GM21786 (cell line): ENCODE measurements at regions not wholly inside any gene's neighbourhood (a gene's known extent, or its start where the extent isn't known, plus 50 kb on each side); places are given as distances from the start of the nearest gene placed in this dataset.
"Not testable (repeated sequence)": the region's sequence is repeated elsewhere in the genome, so short reads cannot be mapped to it uniquely, and the experiment has no call there.

Source experiments
- ATAC-seq: cut with Tn5 transposase; IDR thresholded peaks from one replicate; pipeline ENCODE4 v1.9.1; 2021; ENCODE audit not compliant: unreplicated experiment

GRCh38 chr14:55891692-55892091 is 226.5 kb upstream of the PELI2 start:
- ATAC-seq = no peak

DNA sequence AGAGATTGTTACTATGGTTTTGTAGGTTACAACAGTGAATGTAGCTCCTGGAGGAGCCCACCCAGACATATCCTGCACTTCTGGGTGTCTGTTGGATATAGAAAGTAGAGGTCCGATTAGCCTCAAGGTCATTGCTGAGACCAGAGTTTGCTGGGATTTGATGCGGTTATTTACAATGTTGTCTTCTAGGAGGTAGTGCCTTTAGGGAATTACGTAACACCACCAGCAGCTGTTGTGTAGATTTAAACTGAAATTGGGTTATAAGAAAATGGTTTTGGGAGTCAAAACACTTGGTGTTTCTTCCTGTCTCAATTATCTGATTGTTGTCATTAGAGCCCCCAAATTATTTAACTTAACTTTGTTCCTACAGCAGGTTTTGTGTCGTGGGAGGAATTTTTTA is 225.3 kb upstream of the PELI2 start:
- no peak for ATAC-seq

GRCh38 chr14:55893705-55894104 is 224.5 kb upstream of the PELI2 start:
- ATAC-seq = no peak

DNA sequence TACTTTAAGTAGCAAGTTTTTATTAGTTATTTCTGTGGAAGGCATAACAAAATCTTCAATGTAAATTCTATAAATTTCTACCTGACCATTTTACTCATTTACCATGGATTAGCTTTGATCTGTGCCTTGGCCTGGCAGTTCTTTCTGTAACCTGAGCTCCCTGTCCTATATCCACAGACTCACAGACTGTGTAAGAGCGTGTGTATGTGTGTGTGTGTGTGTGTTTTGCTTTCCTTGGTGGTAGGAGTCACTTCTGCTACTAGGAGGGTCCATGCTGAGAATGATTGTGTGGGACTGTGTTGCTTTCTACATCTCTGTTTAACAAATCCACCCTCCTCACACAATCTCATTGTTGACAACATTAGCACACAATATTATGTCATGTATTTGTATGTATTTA is 221.2 kb upstream of the PELI2 start:
- ATAC-seq = no peak

- no peak for ATAC-seq
Measured at GRCh38 chr14:55898938-55899337, 219.3 kb upstream of the PELI2 start.

DNA sequence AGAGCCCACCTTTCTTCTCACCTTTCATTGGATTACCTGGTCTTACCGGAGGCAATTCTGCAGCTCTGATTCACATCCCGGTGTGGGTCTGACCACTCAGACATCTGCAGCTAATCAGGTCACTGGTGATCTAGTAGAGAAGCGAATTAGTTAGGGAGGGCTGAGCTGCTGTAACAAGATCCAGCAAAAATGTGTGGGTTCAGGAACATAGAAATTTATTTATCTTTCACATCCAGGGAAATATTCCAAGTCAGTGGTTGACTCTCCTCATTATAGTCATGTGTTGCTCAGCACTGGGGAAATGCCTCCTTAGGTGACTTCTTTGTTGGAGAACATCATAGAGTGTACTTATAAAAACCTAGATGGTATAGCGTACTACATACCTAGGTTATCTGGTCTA is 218.7 kb upstream of the PELI2 start:
- ATAC-seq = no peak

DNA sequence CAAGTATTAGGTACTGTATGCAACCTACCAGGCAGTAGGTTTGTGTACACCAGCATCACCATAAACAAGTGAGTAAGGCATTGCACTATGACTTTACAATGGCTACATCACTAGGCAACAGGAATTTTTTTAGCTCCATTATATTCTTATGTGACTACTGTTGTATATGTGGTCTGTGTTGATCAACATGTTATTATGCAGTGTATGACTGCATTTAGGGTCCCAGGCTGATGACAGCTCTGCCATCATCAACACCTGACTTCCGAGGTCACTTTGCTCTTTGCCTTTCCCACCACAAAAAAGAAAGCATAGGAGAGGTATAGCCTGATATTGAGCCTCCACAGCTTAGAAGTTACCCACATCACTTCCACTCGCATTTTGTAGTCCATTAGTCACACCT is 217.5 kb upstream of the PELI2 start:
- no peak for ATAC-seq

DNA sequence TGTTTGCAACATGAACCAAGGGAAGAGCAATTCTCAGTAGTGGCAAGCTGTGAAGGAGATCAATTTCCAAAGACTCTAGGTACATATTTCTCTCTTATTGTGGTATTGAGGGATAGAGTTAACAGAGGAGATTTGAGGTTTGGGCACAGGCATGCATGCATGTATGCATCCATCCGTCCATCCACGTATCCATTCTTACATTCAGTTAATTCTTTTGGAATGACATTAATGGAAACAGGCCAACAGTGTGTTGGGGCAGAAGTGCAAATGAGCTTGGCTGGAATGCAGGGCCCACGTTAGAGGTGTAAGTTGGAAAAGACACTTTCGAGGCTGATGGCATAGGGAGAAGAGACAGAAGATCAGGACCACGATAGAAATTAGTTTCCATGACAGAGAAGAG is 216.9 kb upstream of the PELI2 start:
- no peak for ATAC-seq

DNA sequence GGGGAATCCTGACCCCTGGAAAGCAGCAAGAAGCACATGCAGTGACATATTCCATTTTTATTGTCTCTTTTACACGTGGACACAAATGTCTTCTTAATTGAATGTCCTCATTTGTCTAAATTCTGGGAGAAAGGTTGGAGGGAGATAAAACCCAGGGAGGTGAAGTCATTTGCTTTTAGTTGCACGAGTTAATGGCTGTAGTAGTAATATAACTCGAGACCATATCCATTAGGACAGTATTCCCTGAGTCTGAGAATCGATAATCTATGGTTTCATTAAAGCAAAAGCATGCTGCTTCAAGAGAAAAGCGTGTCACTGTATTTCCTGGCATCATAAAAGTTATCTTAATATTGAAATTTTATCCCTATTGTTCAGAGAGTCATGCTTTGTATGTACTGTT is 216.0 kb upstream of the PELI2 start:
- no peak for ATAC-seq

- ATAC-seq = no peak
Measured at GRCh38 chr14:55904086-55904485, 214.1 kb upstream of the PELI2 start.

DNA sequence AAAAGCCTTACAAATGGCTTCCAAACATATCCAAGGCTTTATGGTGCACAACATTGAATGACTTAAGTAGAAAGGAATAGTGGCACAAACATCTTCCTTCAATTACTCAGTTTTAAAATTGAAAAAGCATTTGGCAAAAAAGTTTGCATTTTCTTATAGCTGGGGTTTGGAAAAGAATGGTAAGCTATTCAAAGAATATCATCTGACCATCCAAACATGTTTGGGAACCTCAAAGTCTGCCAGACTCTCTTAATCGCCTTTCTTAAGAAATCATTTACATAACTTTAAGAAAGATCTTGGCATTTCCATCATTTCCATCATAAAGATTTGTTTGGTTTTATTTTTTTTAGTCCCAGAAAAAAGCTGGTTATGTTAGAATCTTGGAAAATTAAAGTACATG is 210.1 kb upstream of the PELI2 start:
- no peak for ATAC-seq

- ATAC-seq = no peak
Measured at GRCh38 chr14:55909879-55910278, 208.3 kb upstream of the PELI2 start.

DNA sequence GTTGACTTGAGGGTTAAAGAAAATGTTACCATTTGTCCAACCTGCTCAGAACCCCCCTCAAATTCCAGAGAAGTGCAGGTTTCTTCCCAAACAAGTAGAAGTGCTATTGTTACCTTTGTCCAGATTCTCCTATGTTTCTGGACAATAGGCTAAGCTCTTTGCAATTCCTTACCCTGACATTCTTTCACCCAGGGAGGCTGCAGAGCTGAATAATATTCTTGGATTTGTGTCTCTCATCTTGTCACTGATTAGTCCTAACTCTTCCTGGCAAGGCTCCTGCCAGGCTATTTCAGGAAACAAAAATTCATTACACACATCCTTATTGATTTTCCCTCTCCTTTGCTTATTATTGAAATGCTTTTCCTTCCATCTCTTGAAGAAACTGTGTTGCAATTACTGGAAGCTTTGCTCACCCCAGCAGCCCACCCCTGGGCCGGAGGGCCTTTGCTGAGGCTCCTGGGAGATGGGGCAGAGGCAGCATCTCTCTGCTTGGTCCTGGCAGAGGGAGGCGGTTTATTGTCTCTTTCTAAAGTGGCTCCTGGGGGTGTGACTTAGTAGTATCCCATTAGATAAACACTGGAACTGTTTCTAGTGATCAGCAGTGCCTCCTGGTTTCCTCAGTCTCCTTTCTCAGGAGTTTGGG is 207.5 kb upstream of the PELI2 start:
- no peak for ATAC-seq

DNA sequence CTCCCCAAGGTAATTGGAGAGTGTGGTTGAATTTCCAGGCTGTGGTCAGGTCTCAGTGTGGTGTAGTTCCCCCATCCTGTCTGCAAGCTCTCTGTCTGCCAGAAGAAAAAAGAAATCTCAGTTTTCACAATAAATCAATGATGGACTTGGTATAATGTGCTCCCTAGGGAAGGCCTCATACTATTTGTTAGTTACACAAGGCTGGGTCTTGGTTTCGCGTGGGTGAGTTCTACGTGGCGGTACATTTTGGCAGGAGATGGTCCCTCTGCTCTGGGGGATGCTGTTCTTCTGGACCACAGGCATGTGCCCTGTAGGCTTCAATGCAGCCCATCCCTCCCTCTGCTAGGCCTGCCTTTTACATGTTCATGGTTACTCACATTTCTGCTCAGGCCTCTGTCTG is 206.4 kb upstream of the PELI2 start:
- ATAC-seq = no peak

DNA sequence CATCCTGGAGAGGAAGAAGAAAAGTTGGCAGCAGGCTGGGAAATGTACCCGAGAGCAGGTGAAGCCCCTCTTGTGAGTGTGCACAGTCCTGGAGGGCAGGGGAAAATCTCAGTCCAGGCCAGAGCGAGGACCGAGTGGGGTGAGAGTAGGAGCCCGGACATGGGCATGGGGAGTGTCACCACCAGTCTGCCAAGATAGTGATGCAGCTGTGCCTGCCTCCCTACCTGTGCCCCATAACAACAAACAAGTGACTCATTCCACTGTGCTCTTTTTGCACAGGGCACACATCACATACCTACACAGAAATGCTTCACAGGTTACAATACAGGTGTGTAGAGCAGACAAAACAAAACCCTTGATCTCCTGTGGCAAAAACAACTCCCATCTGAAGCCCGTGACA is 205.9 kb upstream of the PELI2 start:
- no peak for ATAC-seq

DNA sequence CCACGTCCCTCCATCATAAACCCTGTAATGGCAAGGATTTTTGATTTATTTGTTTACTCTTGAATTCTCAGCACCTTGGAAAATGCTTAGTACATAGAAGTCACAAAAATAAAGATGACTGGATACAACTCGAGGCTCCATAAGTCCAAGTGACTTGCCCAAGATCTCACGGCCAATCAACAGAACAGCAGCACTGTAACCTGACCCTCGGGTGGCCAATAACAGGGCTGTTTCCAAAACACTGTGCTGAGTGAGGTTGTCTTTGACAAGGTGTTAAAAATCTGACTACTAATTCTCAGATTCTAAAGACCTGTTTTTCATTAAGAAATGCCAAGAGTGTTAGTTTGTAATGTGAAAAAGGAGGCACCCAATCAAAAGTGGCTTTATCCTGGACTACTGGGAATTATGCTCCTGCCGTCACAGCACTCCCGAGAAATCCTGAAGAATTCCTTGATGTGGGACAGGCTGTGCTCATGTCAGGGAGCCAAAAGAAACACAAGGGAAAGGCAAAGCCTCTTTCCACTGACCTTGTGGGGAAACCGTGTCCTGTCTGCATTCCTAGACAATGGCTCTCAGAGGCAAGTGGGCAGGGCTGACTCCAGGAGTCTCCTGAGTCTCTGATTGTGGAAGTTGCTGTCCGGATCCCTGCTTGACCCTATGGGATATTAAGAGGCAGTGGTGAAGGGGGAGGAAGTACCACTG is 204.7 kb upstream of the PELI2 start:
- ATAC-seq = no peak

- ATAC-seq = no peak
Measured at GRCh38 chr14:55914771-55915170, 203.4 kb upstream of the PELI2 start.

GRCh38 chr14:55915456-55915855 is 202.8 kb upstream of the PELI2 start:
- ATAC-seq = no peak

DNA sequence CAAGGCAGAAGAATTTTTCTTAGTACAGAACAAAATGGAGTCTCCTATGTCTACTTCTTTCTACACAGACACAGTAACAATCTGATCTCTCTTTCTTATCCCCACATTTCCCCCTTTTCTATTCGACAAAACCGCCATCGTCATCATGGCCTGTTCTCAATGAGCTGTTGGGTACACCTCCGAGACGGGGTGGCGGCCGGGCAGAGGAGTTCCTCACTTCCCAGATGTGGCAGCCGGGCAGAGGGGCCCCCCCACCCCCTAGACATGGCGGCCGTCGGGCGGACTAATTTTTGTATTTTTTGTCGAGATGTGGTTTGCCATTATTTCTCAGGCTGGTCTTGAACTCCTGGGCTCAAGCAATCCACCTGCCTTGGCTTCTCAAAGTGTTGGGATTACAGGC is 198.4 kb upstream of the PELI2 start:
- ATAC-seq = not testable (repeated sequence)

DNA sequence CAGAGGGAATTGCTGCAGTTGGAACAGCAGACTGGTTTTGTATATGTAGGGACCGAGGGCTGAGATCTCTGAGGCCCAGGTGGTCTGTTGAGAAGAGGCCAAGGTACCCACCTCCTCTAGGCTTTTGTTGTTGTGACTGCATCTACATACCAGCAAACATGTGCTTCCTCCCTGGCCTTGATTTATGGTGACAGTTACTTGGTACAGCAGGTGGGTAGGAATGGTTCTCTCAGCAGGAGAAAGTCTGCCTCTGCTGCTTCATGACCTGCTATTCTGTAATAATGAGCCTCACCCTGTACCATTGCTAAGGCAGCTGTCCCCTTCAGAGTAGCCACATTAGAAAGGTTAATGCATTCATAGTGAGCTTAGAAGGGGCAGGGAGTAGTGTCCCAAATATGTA is 196.7 kb upstream of the PELI2 start:
- no peak for ATAC-seq

DNA sequence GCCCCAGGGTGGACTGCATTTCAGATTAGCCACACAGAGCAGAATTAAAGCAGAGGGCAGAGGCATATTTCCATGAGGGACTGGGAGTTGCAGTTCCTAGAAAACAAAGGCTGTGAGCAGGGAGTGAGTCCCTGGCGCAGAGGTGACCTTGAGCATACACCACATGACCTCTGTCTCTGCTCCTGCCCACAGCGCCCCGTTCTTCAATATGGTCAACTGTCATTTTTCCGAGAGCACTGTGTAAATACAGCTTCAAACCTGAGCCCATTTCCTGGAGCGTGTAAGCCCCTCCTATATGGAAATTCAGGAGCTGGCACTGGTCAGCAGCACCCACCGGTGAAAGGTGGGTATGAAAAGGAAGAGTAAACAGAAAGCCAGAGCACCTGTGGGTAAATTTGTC is 192.2 kb upstream of the PELI2 start:
- no peak for ATAC-seq

- ATAC-seq = no peak
Measured at GRCh38 chr14:55927028-55927427, 191.2 kb upstream of the PELI2 start.

DNA sequence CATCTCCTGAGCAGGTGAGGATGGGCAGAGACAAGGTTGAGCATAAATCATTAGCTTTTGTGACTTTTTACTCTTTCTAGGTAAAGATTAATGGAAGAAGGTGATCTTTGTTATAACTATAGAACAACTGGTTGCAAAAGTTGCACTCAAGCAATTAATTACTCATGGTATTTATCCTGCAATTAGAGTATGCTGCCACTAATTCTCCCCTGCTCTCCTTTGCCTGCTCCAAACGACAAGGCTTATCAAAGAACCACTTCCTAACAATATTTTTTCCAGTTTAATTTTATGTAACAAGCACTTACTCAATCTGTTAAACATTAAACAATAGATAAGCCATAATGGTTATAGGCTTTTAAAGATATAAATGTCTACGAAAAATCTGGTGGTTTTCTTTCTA is 189.9 kb upstream of the PELI2 start:
- ATAC-seq = no peak
